ENCODE measurements at regions not wholly inside any gene's neighbourhood (a gene's known extent, or its start where the extent isn't known, plus 50 kb on each side); places are given as distances from the start of the nearest gene placed in this dataset.

DNA sequence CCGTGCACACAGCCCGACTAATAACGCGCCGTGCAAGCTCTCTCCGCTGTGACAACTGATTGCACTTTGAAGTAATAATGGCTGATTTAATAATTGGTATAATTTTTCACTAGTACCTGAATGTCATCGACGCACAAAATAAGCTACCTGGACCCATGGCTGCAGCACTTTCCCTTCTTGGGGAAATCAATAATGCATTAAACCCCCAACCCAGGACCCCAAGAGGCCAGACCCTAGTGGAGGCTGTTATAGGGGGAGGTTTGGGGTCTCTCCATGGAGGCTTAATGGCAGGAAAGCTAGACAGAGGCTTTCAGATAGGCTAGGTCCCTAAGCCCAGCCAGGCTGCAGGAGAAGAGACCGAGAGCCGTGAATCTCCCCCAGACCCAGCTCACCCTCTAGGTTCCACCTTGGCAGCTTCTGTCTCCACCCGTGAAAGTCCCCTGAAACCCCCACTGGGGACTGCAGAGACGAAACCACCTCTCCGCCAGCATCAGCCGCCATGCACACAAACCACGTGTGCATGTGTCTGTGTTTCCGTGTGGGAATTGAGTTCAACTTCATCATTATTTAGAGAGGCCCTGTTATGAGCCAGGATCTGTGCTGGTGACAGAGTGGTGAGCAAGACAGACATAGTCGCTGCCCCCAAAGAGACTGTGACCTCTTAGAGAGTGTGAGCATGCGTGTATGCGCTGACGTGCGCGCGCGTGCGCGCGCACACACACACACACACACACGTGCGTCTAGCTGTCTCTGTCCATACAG, 168.6 kb upstream of the MVB12B start:
- H3K4me1 ChIP-seq (ENCODE audit: control insufficient read depth, insufficient read depth, low read length) = no peaks in the 10 kb centered on the region
- H3K9me3 ChIP-seq (ENCODE audit: control insufficient read depth, insufficient read depth, low read length) = no peaks in the 10 kb centered on the region
- H3K36me3 ChIP-seq (ENCODE audit: control insufficient read depth, insufficient read depth, low read length) = no peaks in the 10 kb centered on the region
- no peak overlapping the region for H3K9ac ChIP-seq (ENCODE audit: low read depth, low read length)
- peaks cover 2% of the 10 kb centered on the region for H3K27me3 ChIP-seq (ENCODE audit: control insufficient read depth, insufficient read depth, low read length)
- H3K4me3 ChIP-seq (ENCODE audit: low read depth, low read length) = no peak overlapping the region

DNA sequence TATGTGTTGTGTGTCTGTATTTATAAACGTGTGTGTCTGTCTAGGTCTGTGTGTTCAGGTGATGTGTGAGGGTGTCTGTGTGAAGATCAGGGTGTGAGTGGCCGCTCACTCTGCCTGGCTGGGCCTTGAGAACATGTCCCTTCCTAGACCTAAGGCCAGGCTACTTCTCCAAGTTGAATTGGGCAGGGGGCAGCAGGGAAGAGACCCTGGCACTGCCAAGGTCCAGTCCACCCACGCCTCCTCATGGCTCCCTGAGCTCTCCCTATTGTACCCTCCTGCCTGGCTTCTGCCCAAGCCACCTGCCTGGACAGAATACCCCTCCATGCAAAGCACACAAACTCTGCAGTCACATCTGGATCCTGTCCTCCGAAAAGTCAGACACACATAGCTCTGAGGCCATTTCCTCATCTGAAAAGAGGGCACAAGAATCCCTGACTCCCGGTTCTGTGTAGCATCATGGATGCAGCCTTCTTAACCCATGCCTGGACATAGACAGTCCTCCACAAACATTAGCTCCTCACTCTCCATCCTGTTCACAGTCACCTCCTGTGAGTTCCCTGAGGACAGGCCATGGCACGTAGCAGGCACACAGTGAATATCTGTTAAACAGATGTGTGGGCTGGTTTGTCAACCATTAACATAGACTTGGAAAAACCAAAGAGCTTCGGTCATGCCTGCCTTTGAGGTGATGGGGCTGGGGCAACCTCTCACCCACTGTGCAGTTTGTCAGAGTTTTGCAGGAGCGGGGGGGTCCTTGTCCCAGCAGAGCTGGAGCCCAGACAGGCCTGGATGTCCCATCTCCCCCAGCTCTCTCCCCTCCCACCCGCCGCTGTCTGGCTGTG, 167.8 kb upstream of the MVB12B start:
- peaks cover 2% of the 10 kb centered on the region for H3K27me3 ChIP-seq (ENCODE audit: control insufficient read depth, insufficient read depth, low read length)
- H3K4me3 ChIP-seq (ENCODE audit: low read depth, low read length) = no peak overlapping the region
- no peaks in the 10 kb centered on the region for H3K9me3 ChIP-seq (ENCODE audit: control insufficient read depth, insufficient read depth, low read length)
- H3K36me3 ChIP-seq (ENCODE audit: control insufficient read depth, insufficient read depth, low read length) = no peaks in the 10 kb centered on the region
- H3K4me1 ChIP-seq (ENCODE audit: control insufficient read depth, insufficient read depth, low read length) = no peaks in the 10 kb centered on the region
- H3K9ac ChIP-seq (ENCODE audit: low read depth, low read length) = no peak overlapping the region

DNA sequence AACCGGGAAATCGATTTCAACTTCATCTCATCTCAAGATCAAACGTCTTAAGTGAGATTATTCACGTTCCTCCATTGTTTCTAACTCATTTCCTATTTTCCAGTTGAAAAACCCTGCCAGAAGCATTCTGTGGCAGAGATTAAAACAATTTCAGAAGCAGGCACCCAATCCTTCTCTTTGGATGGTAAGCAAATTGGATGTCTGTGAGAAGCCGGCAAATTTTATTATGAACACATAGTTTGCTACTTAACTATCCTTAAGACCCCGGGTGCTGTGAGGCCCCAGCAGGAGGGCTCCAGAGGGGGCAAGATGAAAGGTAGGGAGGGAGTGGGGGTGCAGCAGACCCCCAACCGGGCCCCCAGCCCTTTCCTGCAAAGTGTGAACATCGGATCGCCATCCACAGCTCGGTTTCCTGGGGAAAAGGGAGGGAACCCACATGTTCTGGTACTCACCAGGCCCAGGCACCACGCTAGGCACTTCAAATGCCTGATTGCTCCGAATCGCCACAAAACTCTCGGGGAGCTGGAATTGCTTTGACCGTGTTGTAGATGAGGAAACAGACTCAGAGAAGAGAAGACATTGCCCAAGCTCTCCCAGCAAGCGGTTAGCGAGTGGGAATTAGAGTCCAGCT, 167.1 kb upstream of the MVB12B start:
- no peaks in the 10 kb centered on the region for H3K9me3 ChIP-seq (ENCODE audit: control insufficient read depth, insufficient read depth, low read length)
- H3K27me3 ChIP-seq (ENCODE audit: control insufficient read depth, insufficient read depth, low read length) = peaks cover 2% of the 10 kb centered on the region
- no peak overlapping the region for H3K4me3 ChIP-seq (ENCODE audit: low read depth, low read length)
- H3K9ac ChIP-seq (ENCODE audit: low read depth, low read length) = no peak overlapping the region
- no peaks in the 10 kb centered on the region for H3K36me3 ChIP-seq (ENCODE audit: control insufficient read depth, insufficient read depth, low read length)
- no peaks in the 10 kb centered on the region for H3K4me1 ChIP-seq (ENCODE audit: control insufficient read depth, insufficient read depth, low read length)

GRCh38 chr9:126160067-126160853, 166.4 kb upstream of the MVB12B start:
- Histone ChIP-seq H3K4me3 (ENCODE audit: low read depth, low read length) (no peak overlapping the region), H3K9me3 (ENCODE audit: control insufficient read depth, insufficient read depth, low read length) (no peaks in the 10 kb centered on the region), H3K36me3 (ENCODE audit: control insufficient read depth, insufficient read depth, low read length) (no peaks in the 10 kb centered on the region), H3K27me3 (ENCODE audit: control insufficient read depth, insufficient read depth, low read length) (peaks cover 2% of the 10 kb centered on the region), H3K4me1 (ENCODE audit: control insufficient read depth, insufficient read depth, low read length) (no peaks in the 10 kb centered on the region), H3K9ac (ENCODE audit: low read depth, low read length) (no peak overlapping the region)

DNA sequence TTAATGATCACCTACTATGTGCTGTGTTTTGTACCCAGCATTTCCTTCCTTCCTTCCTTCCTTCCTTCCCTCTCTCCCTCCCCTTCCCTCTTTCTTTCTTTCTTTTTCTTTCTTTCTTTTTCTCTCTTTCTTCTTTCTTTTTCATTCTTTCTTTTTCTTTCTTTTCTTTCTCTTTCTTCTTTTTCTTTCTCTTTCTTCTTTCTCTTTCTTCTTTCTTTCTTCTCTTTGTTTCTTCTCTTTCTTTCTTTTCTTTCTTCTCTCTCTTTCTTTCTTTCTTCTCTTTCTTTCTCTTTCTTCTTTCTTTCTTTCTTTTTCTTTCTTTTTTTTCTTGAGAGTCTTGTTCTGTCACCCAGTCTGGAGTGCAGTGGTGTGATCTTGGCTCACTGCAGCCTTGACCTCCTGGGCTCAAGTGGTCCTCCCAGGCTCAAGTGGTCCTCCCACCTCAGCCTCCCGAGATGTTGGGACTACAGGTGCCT, 165.7 kb upstream of the MVB12B start:
- no peaks in the 10 kb centered on the region for H3K4me1 ChIP-seq (ENCODE audit: control insufficient read depth, insufficient read depth, low read length)
- no peak overlapping the region for H3K4me3 ChIP-seq (ENCODE audit: low read depth, low read length)
- no peaks in the 10 kb centered on the region for H3K9me3 ChIP-seq (ENCODE audit: control insufficient read depth, insufficient read depth, low read length)
- H3K27me3 ChIP-seq (ENCODE audit: control insufficient read depth, insufficient read depth, low read length) = peaks cover 2% of the 10 kb centered on the region
- no peaks in the 10 kb centered on the region for H3K36me3 ChIP-seq (ENCODE audit: control insufficient read depth, insufficient read depth, low read length)
- H3K9ac ChIP-seq (ENCODE audit: low read depth, low read length) = no peak overlapping the region

GRCh38 chr9:126162611-126163381, 163.8 kb upstream of the MVB12B start:
- H3K4me3 ChIP-seq (ENCODE audit: low read depth, low read length) = no peak overlapping the region
- H3K9ac ChIP-seq (ENCODE audit: low read depth, low read length) = no peak overlapping the region
- no peaks in the 10 kb centered on the region for H3K9me3 ChIP-seq (ENCODE audit: control insufficient read depth, insufficient read depth, low read length)
- H3K4me1 ChIP-seq (ENCODE audit: control insufficient read depth, insufficient read depth, low read length) = no peaks in the 10 kb centered on the region
- H3K36me3 ChIP-seq (ENCODE audit: control insufficient read depth, insufficient read depth, low read length) = no peaks in the 10 kb centered on the region
- H3K27me3 ChIP-seq (ENCODE audit: control insufficient read depth, insufficient read depth, low read length) = peaks cover 2% of the 10 kb centered on the region

DNA sequence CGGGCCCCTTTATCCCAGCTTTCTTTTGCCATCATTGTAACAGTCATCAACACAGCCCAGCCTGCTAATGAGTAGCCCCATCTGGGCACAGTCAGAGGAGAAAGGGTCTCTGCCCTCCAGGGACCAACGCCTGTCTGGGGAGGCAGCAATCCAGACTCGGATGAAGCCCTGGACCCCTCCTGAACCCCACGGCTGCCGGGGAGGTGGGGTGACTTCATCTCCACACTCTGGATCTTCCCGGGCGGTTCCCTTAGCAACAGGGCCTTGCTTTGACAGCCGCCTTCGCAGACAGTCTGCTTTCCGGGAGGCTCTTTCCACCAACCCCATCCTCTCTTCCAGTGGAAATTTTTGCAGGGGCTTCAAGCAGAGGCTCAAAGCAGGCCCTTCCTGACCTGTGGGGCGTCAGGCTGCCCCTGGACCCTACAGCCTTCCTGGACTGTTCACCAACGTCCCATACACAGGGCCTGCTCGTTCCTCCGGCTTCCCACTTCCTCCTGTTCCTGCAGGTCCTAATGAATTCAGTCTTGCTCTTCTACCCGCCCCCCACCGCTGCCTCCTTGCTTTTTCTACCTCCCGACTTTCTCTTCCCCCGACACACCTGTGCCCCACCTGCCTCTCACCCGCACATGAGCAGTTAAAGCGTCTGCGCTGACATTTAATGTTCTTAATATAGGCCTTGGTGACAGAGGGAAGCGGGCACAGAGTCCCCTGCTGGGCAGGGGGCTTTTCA, 161.7 kb upstream of the MVB12B start:
- H3K27me3 ChIP-seq (ENCODE audit: control insufficient read depth, insufficient read depth, low read length) = no peaks in the 10 kb centered on the region
- no peaks in the 10 kb centered on the region for H3K9me3 ChIP-seq (ENCODE audit: control insufficient read depth, insufficient read depth, low read length)
- H3K4me1 ChIP-seq (ENCODE audit: control insufficient read depth, insufficient read depth, low read length) = no peaks in the 10 kb centered on the region
- H3K36me3 ChIP-seq (ENCODE audit: control insufficient read depth, insufficient read depth, low read length) = no peaks in the 10 kb centered on the region
- H3K9ac ChIP-seq (ENCODE audit: low read depth, low read length) = no peak overlapping the region
- H3K4me3 ChIP-seq (ENCODE audit: low read depth, low read length) = no peak overlapping the region

DNA sequence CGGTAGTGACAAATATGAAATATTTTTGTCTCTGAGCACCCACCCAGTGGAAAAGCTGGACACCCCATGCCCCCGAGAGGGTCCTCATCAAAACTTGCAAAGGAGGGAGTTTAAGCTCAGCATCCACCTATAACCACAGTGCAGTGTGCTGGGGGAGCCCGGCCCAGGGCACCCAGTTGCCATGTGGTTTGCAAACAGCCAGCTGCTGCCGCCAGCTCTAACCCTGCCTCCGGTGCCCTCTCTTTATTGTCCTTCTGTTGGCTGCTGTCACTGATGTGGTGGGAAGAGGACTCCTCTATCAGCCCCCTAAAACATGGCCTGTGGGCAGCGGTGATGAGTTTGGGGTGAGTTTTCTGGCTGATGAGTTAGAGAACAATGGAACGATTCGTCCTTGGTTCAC, 160.9 kb upstream of the MVB12B start:
- no peak overlapping the region for H3K9ac ChIP-seq (ENCODE audit: low read depth, low read length)
- no peaks in the 10 kb centered on the region for H3K27me3 ChIP-seq (ENCODE audit: control insufficient read depth, insufficient read depth, low read length)
- H3K36me3 ChIP-seq (ENCODE audit: control insufficient read depth, insufficient read depth, low read length) = no peaks in the 10 kb centered on the region
- H3K9me3 ChIP-seq (ENCODE audit: control insufficient read depth, insufficient read depth, low read length) = no peaks in the 10 kb centered on the region
- no peak overlapping the region for H3K4me3 ChIP-seq (ENCODE audit: low read depth, low read length)
- H3K4me1 ChIP-seq (ENCODE audit: control insufficient read depth, insufficient read depth, low read length) = no peaks in the 10 kb centered on the region

DNA sequence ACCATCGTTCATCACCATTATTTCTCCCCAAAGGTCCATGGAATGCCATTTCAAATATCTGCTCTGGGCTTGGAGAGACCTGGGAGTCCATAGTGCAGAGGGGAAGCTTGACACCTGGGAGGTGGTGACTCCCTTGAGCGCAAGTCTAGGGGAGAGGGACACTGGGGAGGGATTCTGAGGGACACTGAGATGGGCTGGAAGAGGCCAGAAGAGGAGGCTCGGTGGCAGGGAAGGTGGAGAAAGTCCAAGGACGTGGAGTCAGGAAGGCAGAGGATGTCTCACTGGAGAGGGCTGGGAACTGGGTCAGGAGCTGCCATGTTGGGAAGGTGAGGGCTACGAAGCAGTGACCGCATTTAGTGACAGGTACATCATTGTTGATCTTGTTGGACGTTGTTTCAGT, 160.3 kb upstream of the MVB12B start:
- Histone ChIP-seq H3K4me3 (ENCODE audit: low read depth, low read length) (no peak overlapping the region), H3K36me3 (ENCODE audit: control insufficient read depth, insufficient read depth, low read length) (no peaks in the 10 kb centered on the region), H3K9ac (ENCODE audit: low read depth, low read length) (no peak overlapping the region), H3K27me3 (ENCODE audit: control insufficient read depth, insufficient read depth, low read length) (no peaks in the 10 kb centered on the region), H3K4me1 (ENCODE audit: control insufficient read depth, insufficient read depth, low read length) (no peaks in the 10 kb centered on the region), H3K9me3 (ENCODE audit: control insufficient read depth, insufficient read depth, low read length) (no peaks in the 10 kb centered on the region)

DNA sequence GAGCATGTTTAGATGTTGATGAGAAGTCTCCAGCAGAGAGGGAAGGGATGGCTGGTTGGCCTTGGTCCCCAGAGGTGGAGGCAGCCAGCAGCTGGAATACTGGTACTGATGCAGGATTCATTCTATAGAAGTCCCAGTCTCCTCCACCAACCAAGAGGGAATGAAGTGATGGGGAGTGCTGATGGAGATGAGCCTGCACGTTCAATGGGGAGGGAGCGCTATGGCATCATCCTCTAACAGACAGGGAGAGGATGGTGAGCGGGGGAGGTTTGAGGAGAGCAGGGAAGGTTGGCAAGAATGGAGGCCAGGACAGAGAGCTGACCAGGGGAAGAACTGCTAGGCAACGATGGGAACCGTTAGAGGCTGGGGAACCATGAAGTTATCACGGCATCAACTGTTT, 159.8 kb upstream of the MVB12B start:
- Histone ChIP-seq H3K27me3 (ENCODE audit: control insufficient read depth, insufficient read depth, low read length) (no peaks in the 10 kb centered on the region), H3K9me3 (ENCODE audit: control insufficient read depth, insufficient read depth, low read length) (no peaks in the 10 kb centered on the region), H3K9ac (ENCODE audit: low read depth, low read length) (no peak overlapping the region), H3K4me3 (ENCODE audit: low read depth, low read length) (no peak overlapping the region), H3K36me3 (ENCODE audit: control insufficient read depth, insufficient read depth, low read length) (no peaks in the 10 kb centered on the region), H3K4me1 (ENCODE audit: control insufficient read depth, insufficient read depth, low read length) (no peaks in the 10 kb centered on the region)
